H9 (cell line): ENCODE measurements at regions not wholly inside any gene's neighbourhood (a gene's known extent, or its start where the extent isn't known, plus 50 kb on each side); places are given as distances from the start of the nearest gene placed in this dataset.

Source experiments
- DNase-seq: peaks from one replicate; pipeline ENCODE4 v3.0.0-alpha.2; 2017
- H2AFZ ChIP-seq: one replicate; pipeline ENCODE4 v1.6.1; 2013; ENCODE audit warnings: mild to moderate bottlenecking, low read length, control low read depth, moderate library complexity
- H2AK5ac ChIP-seq: 2 replicates; pipeline ENCODE4 v1.6.1; 2013; ENCODE audit warnings: low read length, control low read depth, mixed read lengths; ENCODE audit not compliant: insufficient read length
- H2BK120ac ChIP-seq: one replicate; pipeline ENCODE4 v1.6.1; 2013; ENCODE audit warnings: low read depth, mild to moderate bottlenecking, low read length, control low read depth, inconsistent platforms; ENCODE audit not compliant: poor library complexity, severe bottlenecking
- H2BK12ac ChIP-seq: 2 replicates; pipeline ENCODE4 v1.6.1; 2013; ENCODE audit warnings: low read length, control low read depth, mixed read lengths, low read depth; ENCODE audit not compliant: insufficient read length
- H2BK15ac ChIP-seq: 2 replicates; pipeline ENCODE4 v1.6.1; 2013; ENCODE audit warnings: low read depth, low read length, control low read depth
- H2BK20ac ChIP-seq: one replicate; pipeline ENCODE4 v1.6.1; 2013; ENCODE audit warnings: low read depth, mild to moderate bottlenecking, low read length, control low read depth, inconsistent platforms; ENCODE audit not compliant: poor library complexity, severe bottlenecking
- H2BK5ac ChIP-seq: 2 replicates; pipeline ENCODE4 v1.6.1; 2013; ENCODE audit warnings: low read length, control low read depth, mixed read lengths; ENCODE audit not compliant: insufficient read length
- H3K14ac ChIP-seq: 2 replicates; pipeline ENCODE4 v1.6.1; 2013; ENCODE audit warnings: low read length, control low read depth; ENCODE audit not compliant: insufficient read depth
- H3K18ac ChIP-seq: 2 replicates; pipeline ENCODE4 v1.6.1; 2013; ENCODE audit warnings: low read depth, mild to moderate bottlenecking, mixed read lengths, low read length, control low read depth; ENCODE audit not compliant: insufficient read length
- H3K23ac ChIP-seq: 2 replicates; pipeline ENCODE4 v1.6.1; 2013; ENCODE audit warnings: low read length, control low read depth, mixed read lengths, low read depth; ENCODE audit not compliant: insufficient read length
- H3K23me2 ChIP-seq: 2 replicates; pipeline ENCODE4 v1.6.1; 2013; ENCODE audit warnings: low read depth, mild to moderate bottlenecking, mixed read lengths, low read length, control low read depth; ENCODE audit not compliant: insufficient read length, poor library complexity, severe bottlenecking
- H3K27ac ChIP-seq: 2 replicates; pipeline ENCODE4 v1.5.1; 2013; ENCODE audit warnings: low read length, control low read depth, mixed read lengths, low read depth; ENCODE audit not compliant: insufficient read length
- H3K27me3 ChIP-seq: 2 replicates; pipeline ENCODE4 v1.6.1; 2013; ENCODE audit warnings: low read length, control low read depth, inconsistent platforms; ENCODE audit not compliant: insufficient read depth
- H3K4ac ChIP-seq: 2 replicates; pipeline ENCODE4 v1.6.1; 2013; ENCODE audit warnings: low read depth, mild to moderate bottlenecking, control low read depth, inconsistent platforms, low read length, moderate library complexity
- H3K4me1 ChIP-seq: 2 replicates; pipeline ENCODE4 v1.6.1; 2013; ENCODE audit warnings: low read length, control low read depth, inconsistent platforms; ENCODE audit not compliant: insufficient read depth
- H3K4me2 ChIP-seq: 2 replicates; pipeline ENCODE4 v1.6.1; 2013; ENCODE audit warnings: low read length, control low read depth, mixed read lengths; ENCODE audit not compliant: insufficient read length, insufficient read depth
- H3K56ac ChIP-seq: 2 replicates; pipeline ENCODE4 v1.6.1; 2013; ENCODE audit warnings: low read depth, mild to moderate bottlenecking, mixed read lengths, low read length, control low read depth; ENCODE audit not compliant: insufficient read length
- H3K79me1 ChIP-seq: 2 replicates; pipeline ENCODE4 v1.6.1; 2013; ENCODE audit warnings: low read depth, mild to moderate bottlenecking, moderate library complexity, low read length, control low read depth, inconsistent platforms; ENCODE audit not compliant: insufficient read depth, poor library complexity, severe bottlenecking
- H3K79me2 ChIP-seq: 2 replicates; pipeline ENCODE4 v1.6.1; 2013; ENCODE audit warnings: low read length, control low read depth, inconsistent platforms; ENCODE audit not compliant: insufficient read depth
- H3K9ac ChIP-seq: 2 replicates; pipeline ENCODE4 v1.6.1; 2013; ENCODE audit warnings: low read length, control low read depth, mixed read lengths; ENCODE audit not compliant: insufficient read length; ENCODE audit errors: extremely low read depth
- H3K9me3 ChIP-seq: one replicate; pipeline ENCODE4 v1.6.1; 2013; ENCODE audit warnings: low read depth, low read length, inconsistent platforms; ENCODE audit not compliant: control insufficient read depth
- H3T11ph ChIP-seq: one replicate; pipeline ENCODE4 v1.6.1; 2013; ENCODE audit warnings: mild to moderate bottlenecking, low read length, control low read depth, inconsistent platforms
- H4K20me1 ChIP-seq: one replicate; pipeline ENCODE4 v1.6.1; 2013; ENCODE audit not compliant: control insufficient read depth, insufficient read length, insufficient read depth
- H4K5ac ChIP-seq: 2 replicates; pipeline ENCODE4 v1.6.1; 2013; ENCODE audit warnings: low read depth, mild to moderate bottlenecking, mixed read lengths, low read length, control low read depth; ENCODE audit not compliant: insufficient read length
- H4K8ac ChIP-seq: replicated peaks from 2 replicates; pipeline ENCODE4 v1.6.1; 2013; ENCODE audit warnings: low read length, control low read depth, mixed read lengths, low read depth; ENCODE audit not compliant: insufficient read length
- H4K91ac ChIP-seq: 2 replicates; pipeline ENCODE4 v1.6.1; 2013; ENCODE audit warnings: low read depth, mild to moderate bottlenecking, moderate library complexity, mixed read lengths, low read length, control low read depth; ENCODE audit not compliant: insufficient read length
- H3K27ac Mint-ChIP-seq, 3 experiments: 2 replicates in 2 of 3; 3 replicates in 1 of 3; pipeline ENCODE4 v1.8.0; 2020 to 2021; ENCODE audit warnings: mixed read lengths in 3 of 3, mild to moderate bottlenecking in 1 of 3, moderate library complexity in 1 of 3
- H3K27me3 Mint-ChIP-seq: 2 replicates; pipeline ENCODE4 v1.8.0; 2021; ENCODE audit warnings: low read depth, mild to moderate bottlenecking, moderate library complexity, mixed read lengths
- H3K36me3 Mint-ChIP-seq, 3 experiments: 2 replicates in 2 of 3; 3 replicates in 1 of 3; pipeline ENCODE4 v1.8.0; 2020 to 2021; ENCODE audit warnings: low read depth in 3 of 3, mixed read lengths in 3 of 3; ENCODE audit not compliant: insufficient read depth in 1 of 3
- H3K4me1 Mint-ChIP-seq, 2 experiments: 2 replicates each; pipeline ENCODE4 v1.8.0; 2020; ENCODE audit warnings: mixed read lengths in 2 of 2
- H3K4me3 Mint-ChIP-seq, 2 experiments: 2 replicates in 1 of 2; 3 replicates in 1 of 2; pipeline ENCODE4 v1.8.0; 2020 to 2021; ENCODE audit warnings: mild to moderate bottlenecking in 2 of 2, mixed read lengths in 2 of 2, moderate library complexity in 1 of 2
- H3K9me3 Mint-ChIP-seq, 2 experiments: 2 replicates in 1 of 2; 3 replicates in 1 of 2; pipeline ENCODE4 v1.8.0; 2020; ENCODE audit warnings: mild to moderate bottlenecking in 2 of 2, mixed read lengths in 2 of 2, moderate library complexity in 1 of 2
- TF ChIP-seq, protein P1 (sequence below): fragments of 200-600 bp; sonication (generic); conservative IDR thresholded peaks from 3 replicates; pipeline ENCODE4 v1.8.0; 2021; ENCODE audit warnings: antibody characterized with exemption, mild to moderate bottlenecking

DNA sequence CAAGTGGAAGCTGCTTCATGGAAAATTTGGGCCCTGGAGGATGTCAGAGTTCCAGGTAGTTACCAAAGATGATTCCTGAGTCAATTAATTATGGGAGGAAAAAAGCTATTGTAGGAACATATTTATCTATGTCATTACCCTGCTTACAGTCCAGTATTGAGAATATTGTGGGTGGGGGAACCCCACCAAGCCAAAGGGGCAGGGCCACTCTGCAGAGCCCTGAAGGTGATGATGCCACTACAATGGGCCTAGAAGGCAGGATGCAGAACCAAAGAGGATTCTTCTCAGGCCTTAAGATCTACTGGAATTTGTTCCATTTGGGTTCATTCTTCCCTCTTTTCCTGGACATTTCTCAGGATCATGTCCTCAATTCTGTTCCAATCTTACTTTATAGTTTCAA, 375.2 kb upstream of the MARCKS start:
- Histone ChIP-seq H2AK5ac (no peak overlapping the region), H2BK12ac (no peak overlapping the region), H4K5ac (no peak overlapping the region), H4K20me1 (no peaks in the 10 kb centered on the region), H3K56ac (no peak overlapping the region), H2BK20ac (no peak overlapping the region), H3K27ac (no peak overlapping the region), H3K4ac (no peak overlapping the region), H3T11ph (no peak overlapping the region), H4K91ac (no peak overlapping the region), H3K79me2 (no peaks in the 10 kb centered on the region), H3K9ac (no peak overlapping the region), H3K23me2 (no peaks in the 10 kb centered on the region), H2BK5ac (no peak overlapping the region), H3K79me1 (no peaks in the 10 kb centered on the region), H3K14ac (no peak overlapping the region), H4K8ac (no peak overlapping the region), H2BK120ac (no peak overlapping the region), H2BK15ac (no peak overlapping the region), H2AFZ (no peak overlapping the region), H3K4me1 (no peaks in the 10 kb centered on the region; the same call in 1 of the 2 replicates), H3K18ac (no peak overlapping the region), H3K4me2 (no peak overlapping the region), H3K23ac (no peak overlapping the region), H3K9me3 (no peaks in the 10 kb centered on the region), H3K27me3 (no peaks in the 10 kb centered on the region)
- H3K36me3 Mint-ChIP-seq = no peaks in the 10 kb centered on the region
- no peak overlapping the region for H3K4me3 Mint-ChIP-seq
- no peaks in the 10 kb centered on the region for H3K4me1 Mint-ChIP-seq
- no peak overlapping the region for H3K27ac Mint-ChIP-seq
- no peak for DNase-seq
- TF ChIP-seq, protein P1, sequence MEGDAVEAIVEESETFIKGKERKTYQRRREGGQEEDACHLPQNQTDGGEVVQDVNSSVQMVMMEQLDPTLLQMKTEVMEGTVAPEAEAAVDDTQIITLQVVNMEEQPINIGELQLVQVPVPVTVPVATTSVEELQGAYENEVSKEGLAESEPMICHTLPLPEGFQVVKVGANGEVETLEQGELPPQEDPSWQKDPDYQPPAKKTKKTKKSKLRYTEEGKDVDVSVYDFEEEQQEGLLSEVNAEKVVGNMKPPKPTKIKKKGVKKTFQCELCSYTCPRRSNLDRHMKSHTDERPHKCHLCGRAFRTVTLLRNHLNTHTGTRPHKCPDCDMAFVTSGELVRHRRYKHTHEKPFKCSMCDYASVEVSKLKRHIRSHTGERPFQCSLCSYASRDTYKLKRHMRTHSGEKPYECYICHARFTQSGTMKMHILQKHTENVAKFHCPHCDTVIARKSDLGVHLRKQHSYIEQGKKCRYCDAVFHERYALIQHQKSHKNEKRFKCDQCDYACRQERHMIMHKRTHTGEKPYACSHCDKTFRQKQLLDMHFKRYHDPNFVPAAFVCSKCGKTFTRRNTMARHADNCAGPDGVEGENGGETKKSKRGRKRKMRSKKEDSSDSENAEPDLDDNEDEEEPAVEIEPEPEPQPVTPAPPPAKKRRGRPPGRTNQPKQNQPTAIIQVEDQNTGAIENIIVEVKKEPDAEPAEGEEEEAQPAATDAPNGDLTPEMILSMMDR = no peak
- H3K9me3 Mint-ChIP-seq = no peaks in the 10 kb centered on the region
- no peaks in the 10 kb centered on the region for H3K27me3 Mint-ChIP-seq
